IMR-90 (cell line): ENCODE measurements at regions not wholly inside any gene's neighbourhood (a gene's known extent, or its start where the extent isn't known, plus 50 kb on each side); places are given as distances from the start of the nearest gene placed in this dataset.

Source experiments
- ATAC-seq: fragments of 200-7000 bp; cut with Tn5 transposase; 2 replicates; pipeline ENCODE4 v1.9.1; 2020; ENCODE audit warnings: low read depth, mild to moderate bottlenecking, moderate library complexity
- BruUV-seq: library from RNA; stranded (reverse); fragments of 400-500 nt; replicated peaks from 2 replicates; lab custom pipeline; 2021; lab: Mats Ljungman, UMichigan
- CTCF ChIA-PET: fragments of 300-600 bp; formaldehyde crosslinking; extraction: SDS; loops from one replicate; lab custom pipeline; 2021; ENCODE audit warnings: antibody characterized with exemption; lab: Yijun Ruan, JAX
- POLR2A ChIA-PET: fragments of 300-600 bp; sonication (Branson Sonifier 250); formaldehyde crosslinking; loops from one replicate; lab custom pipeline; 2022; ENCODE audit warnings: antibody characterized with exemption; ENCODE audit not compliant: unreplicated experiment; lab: Charles Lee
- DNase-seq: peaks from one replicate; pipeline ENCODE4 v3.0.0; 2013
- H2AFZ ChIP-seq: replicated peaks from 2 replicates; pipeline ENCODE3; 2013; ENCODE audit warnings: low read length, mild to moderate bottlenecking; ENCODE audit not compliant: poor library complexity
- H2AK5ac ChIP-seq: 2 replicates; pipeline ENCODE4 v1.6.1; 2013; ENCODE audit warnings: low read depth, low read length, inconsistent platforms
- H2AK9ac ChIP-seq: replicated peaks from 2 replicates; pipeline ENCODE3; 2013; ENCODE audit warnings: mild to moderate bottlenecking, low read depth, low read length, moderate library complexity; ENCODE audit not compliant: poor library complexity
- H2BK120ac ChIP-seq: 2 replicates; pipeline ENCODE4 v1.6.1; 2013; ENCODE audit warnings: low read depth, low read length, inconsistent platforms
- H2BK15ac ChIP-seq: 3 replicates; pipeline ENCODE4 v1.6.1; 2013; ENCODE audit warnings: low read depth, low read length, inconsistent platforms
- H2BK20ac ChIP-seq: 2 replicates; pipeline ENCODE4 v1.6.1; 2013; ENCODE audit warnings: low read depth, mild to moderate bottlenecking, inconsistent platforms, low read length, moderate library complexity
- H2BK5ac ChIP-seq: 2 replicates; pipeline ENCODE4 v1.6.1; 2013; ENCODE audit warnings: mild to moderate bottlenecking, low read depth, low read length, inconsistent platforms; ENCODE audit not compliant: poor library complexity, severe bottlenecking
- H3K14ac ChIP-seq: replicated peaks from 2 replicates; pipeline ENCODE4 v1.6.1; 2013; ENCODE audit warnings: low read depth, low read length, inconsistent platforms
- H3K18ac ChIP-seq: 2 replicates; pipeline ENCODE4 v1.6.1; 2013; ENCODE audit warnings: low read depth, low read length, control low read depth
- H3K23ac ChIP-seq: 2 replicates; pipeline ENCODE4 v1.6.1; 2013; ENCODE audit warnings: low read depth, low read length, inconsistent platforms
- H3K27ac ChIP-seq: 2 replicates; pipeline ENCODE4 v1.5.1; 2013; ENCODE audit warnings: mild to moderate bottlenecking, control low read depth, low read length; ENCODE audit not compliant: insufficient read depth
- H3K27me3 ChIP-seq: 2 replicates; pipeline ENCODE4 v1.6.1; 2013; ENCODE audit warnings: low read length; ENCODE audit not compliant: control insufficient read depth, insufficient read depth
- H3K36me3 ChIP-seq: 2 replicates; pipeline ENCODE4 v1.6.1; 2013; ENCODE audit warnings: low read length, mixed read lengths; ENCODE audit not compliant: control insufficient read depth, insufficient read depth
- H3K4ac ChIP-seq: 2 replicates; pipeline ENCODE4 v1.6.1; 2013; ENCODE audit warnings: low read depth, low read length, inconsistent platforms
- H3K4me1 ChIP-seq: 2 replicates; pipeline ENCODE4 v1.6.1; 2013; ENCODE audit warnings: low read length, mixed read lengths; ENCODE audit not compliant: control insufficient read depth, insufficient read depth
- H3K4me2 ChIP-seq: 2 replicates; pipeline ENCODE4 v1.6.1; 2013; ENCODE audit warnings: low read depth, mild to moderate bottlenecking, control low read depth, low read length, moderate library complexity
- H3K4me3 ChIP-seq: 2 replicates; pipeline ENCODE4 v1.5.1; 2013; ENCODE audit warnings: low read depth, mild to moderate bottlenecking, control low read depth, low read length, moderate library complexity; ENCODE audit not compliant: insufficient read depth
- H3K56ac ChIP-seq: 2 replicates; pipeline ENCODE4 v1.6.1; 2013; ENCODE audit warnings: low read length, inconsistent platforms; ENCODE audit not compliant: insufficient read depth; ENCODE audit errors: extremely low read depth
- H3K79me1 ChIP-seq, 2 experiments: 2 replicates each; pipeline ENCODE4 v1.6.1; 2013; ENCODE audit warnings: low read length in 2 of 2, inconsistent platforms in 1 of 2, low read depth in 1 of 2
- H3K9ac ChIP-seq: 2 replicates; pipeline ENCODE4 v1.6.1; 2013; ENCODE audit warnings: low read depth, low read length, control low read depth
- H3K9me1 ChIP-seq: 2 replicates; pipeline ENCODE4 v1.6.1; 2013; ENCODE audit warnings: low read length, inconsistent platforms; ENCODE audit not compliant: insufficient read depth
- H3K9me3 ChIP-seq: 2 replicates; pipeline ENCODE4 v1.6.1; 2013; ENCODE audit warnings: low read length; ENCODE audit not compliant: control insufficient read depth, insufficient read depth
- H4K20me1 ChIP-seq: 2 replicates; pipeline ENCODE4 v1.6.1; 2013; ENCODE audit warnings: low read length, inconsistent platforms; ENCODE audit not compliant: insufficient read depth
- H4K5ac ChIP-seq: 2 replicates; pipeline ENCODE4 v1.6.1; 2013; ENCODE audit warnings: mild to moderate bottlenecking, low read depth, low read length, control low read depth
- H4K8ac ChIP-seq, 2 experiments: 2 replicates each; pipeline ENCODE4 v1.6.1; 2013; ENCODE audit warnings: low read depth in 2 of 2, low read length in 2 of 2, control low read depth in 1 of 2, inconsistent platforms in 1 of 2
- H4K91ac ChIP-seq: 2 replicates; pipeline ENCODE4 v1.6.1; 2013; ENCODE audit warnings: low read depth, low read length, inconsistent platforms; ENCODE audit not compliant: insufficient read depth
- BHLHE40 ChIP-seq: fragments of 150-350 bp; IDR thresholded peaks from 2 replicates; pipeline ENCODE4 v1.6.1; 2016; ENCODE audit warnings: mild to moderate bottlenecking, low read depth, low read length
- CEBPB ChIP-seq: IDR thresholded peaks from 2 replicates; pipeline ENCODE4 v1.6.1; 2012; ENCODE audit warnings: low read depth, low read length, improper control_type of control experiment
- MAZ ChIP-seq: IDR thresholded peaks from 2 replicates; pipeline ENCODE4 v1.6.1; 2012; ENCODE audit warnings: low read depth, mild to moderate bottlenecking, low read length, improper control_type of control experiment, moderate library complexity, borderline replicate concordance
- RFX5 ChIP-seq: IDR thresholded peaks from 2 replicates; pipeline ENCODE4 v1.8.0; 2012; ENCODE audit warnings: low read depth, mild to moderate bottlenecking, low read length, moderate library complexity
- SMC3 ChIP-seq: fragments of 150-350 bp; IDR thresholded peaks from 2 replicates; pipeline ENCODE4 v1.6.1; 2016; ENCODE audit warnings: low read depth, mild to moderate bottlenecking, antibody characterized with exemption, low read length, moderate library complexity
- WGBS, 2 experiments: methylation state at CpG; one replicate each; pipeline versions ENCODE4 v1.1.5 to v1.1.7; 2013; ENCODE audit warnings: missing lambda C conversion rate in 2 of 2; ENCODE audit not compliant: insufficient read length in 1 of 2; ENCODE audit errors: extremely low coverage in 2 of 2; 5-methylcytosine and 5-hydroxymethylcytosine counted together
- dilution Hi-C: fragments of 300-500 bp; cut with HindIII; formaldehyde crosslinking; loops from one replicate; pipeline ENCODE4 v1.14.3; 2018; ENCODE audit warnings: low sequenced_read_pairs; ENCODE audit not compliant: unreplicated experiment
- in situ Hi-C: fragments of 300-500 bp; cut with MboI; formaldehyde crosslinking; loops from 3 replicates; pipeline ENCODE4 v1.14.3; 2019; ENCODE audit warnings: low sequenced_read_pairs, inconsistent platforms, mixed read lengths
- intact Hi-C: fragments of 100-400 bp; cut with micrococcal nuclease; formaldehyde crosslinking; loops from 2 replicates; pipeline ENCODE4 v1.10.0; 2022
- TF ChIP-seq, protein P1 (sequence below): fragments of 150-350 bp; IDR thresholded peaks from 2 replicates; pipeline ENCODE4 v1.6.1; 2017; ENCODE audit warnings: mild to moderate bottlenecking, antibody characterized with exemption, low read length, low read depth
- TF ChIP-seq, protein P2 (sequence below): conservative IDR thresholded peaks from 2 replicates; pipeline ENCODE4 v1.5.1; 2012; ENCODE audit warnings: mild to moderate bottlenecking, low read depth, low read length, improper control_type of control experiment
- TF ChIP-seq, protein P3 (sequence below): fragments of 150-350 bp; IDR thresholded peaks from 2 replicates; pipeline ENCODE4 v1.6.1; 2016; ENCODE audit warnings: low read depth, mild to moderate bottlenecking, low read length, moderate library complexity, borderline replicate concordance

DNA sequence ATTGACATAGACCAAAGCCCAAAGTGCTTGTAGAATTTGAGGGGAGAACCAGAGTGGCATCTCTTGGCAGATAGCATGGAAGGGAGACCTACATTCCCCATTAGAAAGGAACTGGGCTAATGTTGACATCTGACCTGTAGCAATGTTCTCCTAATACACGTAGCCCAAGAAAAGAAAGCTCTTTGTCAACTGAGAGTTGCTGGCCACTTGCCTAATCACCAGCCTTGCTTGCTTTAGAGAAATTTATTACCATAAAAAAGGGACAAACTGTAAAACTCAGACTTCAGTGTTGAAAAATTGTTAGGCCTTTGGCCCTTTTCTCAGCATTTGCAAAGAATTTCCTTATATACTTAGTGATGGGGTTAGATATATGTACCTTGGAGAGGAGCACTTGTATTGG is 777.5 kb downstream of the MAFB start:
- intact Hi-C loops = no loop called here
- H3K18ac ChIP-seq = no peak overlapping the region
- ATAC-seq (no peak), DNase-seq (no peak)
- in situ Hi-C loops = no loop called here
- H2BK120ac ChIP-seq = no peak overlapping the region
- no peak overlapping the region for H2AK5ac ChIP-seq
- no peak overlapping the region for H4K91ac ChIP-seq
- H3K4me3 ChIP-seq = no peak overlapping the region
- no peak overlapping the region for H3K4me2 ChIP-seq
- H4K20me1 ChIP-seq = no peaks in the 10 kb centered on the region
- H3K23ac ChIP-seq = no peak overlapping the region
- H3K56ac ChIP-seq = no peak overlapping the region
- H3K36me3 ChIP-seq = no peaks in the 10 kb centered on the region
- CTCF ChIA-PET = no interaction called here
- TF ChIP-seq, protein P1, sequence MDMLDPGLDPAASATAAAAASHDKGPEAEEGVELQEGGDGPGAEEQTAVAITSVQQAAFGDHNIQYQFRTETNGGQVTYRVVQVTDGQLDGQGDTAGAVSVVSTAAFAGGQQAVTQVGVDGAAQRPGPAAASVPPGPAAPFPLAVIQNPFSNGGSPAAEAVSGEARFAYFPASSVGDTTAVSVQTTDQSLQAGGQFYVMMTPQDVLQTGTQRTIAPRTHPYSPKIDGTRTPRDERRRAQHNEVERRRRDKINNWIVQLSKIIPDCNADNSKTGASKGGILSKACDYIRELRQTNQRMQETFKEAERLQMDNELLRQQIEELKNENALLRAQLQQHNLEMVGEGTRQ = no peak
- TF ChIP-seq BHLHE40 (no peak), MAZ (no peak), RFX5 (no peak), SMC3 (no peak), CEBPB (no peak)
- TF ChIP-seq, protein P2, sequence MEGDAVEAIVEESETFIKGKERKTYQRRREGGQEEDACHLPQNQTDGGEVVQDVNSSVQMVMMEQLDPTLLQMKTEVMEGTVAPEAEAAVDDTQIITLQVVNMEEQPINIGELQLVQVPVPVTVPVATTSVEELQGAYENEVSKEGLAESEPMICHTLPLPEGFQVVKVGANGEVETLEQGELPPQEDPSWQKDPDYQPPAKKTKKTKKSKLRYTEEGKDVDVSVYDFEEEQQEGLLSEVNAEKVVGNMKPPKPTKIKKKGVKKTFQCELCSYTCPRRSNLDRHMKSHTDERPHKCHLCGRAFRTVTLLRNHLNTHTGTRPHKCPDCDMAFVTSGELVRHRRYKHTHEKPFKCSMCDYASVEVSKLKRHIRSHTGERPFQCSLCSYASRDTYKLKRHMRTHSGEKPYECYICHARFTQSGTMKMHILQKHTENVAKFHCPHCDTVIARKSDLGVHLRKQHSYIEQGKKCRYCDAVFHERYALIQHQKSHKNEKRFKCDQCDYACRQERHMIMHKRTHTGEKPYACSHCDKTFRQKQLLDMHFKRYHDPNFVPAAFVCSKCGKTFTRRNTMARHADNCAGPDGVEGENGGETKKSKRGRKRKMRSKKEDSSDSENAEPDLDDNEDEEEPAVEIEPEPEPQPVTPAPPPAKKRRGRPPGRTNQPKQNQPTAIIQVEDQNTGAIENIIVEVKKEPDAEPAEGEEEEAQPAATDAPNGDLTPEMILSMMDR = no peak
- TF ChIP-seq, protein P3, sequence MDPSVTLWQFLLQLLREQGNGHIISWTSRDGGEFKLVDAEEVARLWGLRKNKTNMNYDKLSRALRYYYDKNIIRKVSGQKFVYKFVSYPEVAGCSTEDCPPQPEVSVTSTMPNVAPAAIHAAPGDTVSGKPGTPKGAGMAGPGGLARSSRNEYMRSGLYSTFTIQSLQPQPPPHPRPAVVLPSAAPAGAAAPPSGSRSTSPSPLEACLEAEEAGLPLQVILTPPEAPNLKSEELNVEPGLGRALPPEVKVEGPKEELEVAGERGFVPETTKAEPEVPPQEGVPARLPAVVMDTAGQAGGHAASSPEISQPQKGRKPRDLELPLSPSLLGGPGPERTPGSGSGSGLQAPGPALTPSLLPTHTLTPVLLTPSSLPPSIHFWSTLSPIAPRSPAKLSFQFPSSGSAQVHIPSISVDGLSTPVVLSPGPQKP = no peak
- no peak overlapping the region for H2AK9ac ChIP-seq
- H3K27me3 ChIP-seq = no peaks in the 10 kb centered on the region
- no peak overlapping the region for H3K9ac ChIP-seq
- no peaks in the 10 kb centered on the region for H3K9me1 ChIP-seq
- no TSS peak for BruUV-seq
- H2BK5ac ChIP-seq = no peak overlapping the region
- no CpG with 5 or more reads among the region's 1 CpG for WGBS, 2 experiments
- H3K14ac ChIP-seq = no peak overlapping the region
- no peak overlapping the region for H4K5ac ChIP-seq
- H3K9me3 ChIP-seq = no peaks in the 10 kb centered on the region
- no peak overlapping the region for H2AFZ ChIP-seq
- dilution Hi-C loops = no loop called here
- H3K27ac ChIP-seq = no peak overlapping the region
- no peaks in the 10 kb centered on the region for H3K4me1 ChIP-seq
- no peak overlapping the region for H2BK15ac ChIP-seq
- H2BK20ac ChIP-seq = no peak overlapping the region
- H4K8ac ChIP-seq = no peak overlapping the region
- no peaks in the 10 kb centered on the region for H3K79me1 ChIP-seq
- POLR2A ChIA-PET = no interaction called here
- H3K4ac ChIP-seq = no peak overlapping the region
